ENCODE measurements at regions not wholly inside any gene's neighbourhood (a gene's known extent, or its start where the extent isn't known, plus 50 kb on each side); places are given as distances from the start of the nearest gene placed in this dataset.

GRCh38 chr3:35523838-35524237 is 115.5 kb upstream of the ARPP21 start:
- Histone ChIP-seq H3K4me1 (ENCODE audit: insufficient read depth) (no peaks in the 10 kb centered on the region; the same call in 1 of the 2 replicates), H3K27me3 (ENCODE audit: insufficient read depth) (no peaks in the 10 kb centered on the region), H3K9me2 (ENCODE audit: insufficient read depth) (no peaks in the 10 kb centered on the region), H3K36me3 (ENCODE audit: insufficient read depth) (no peaks in the 10 kb centered on the region), H4K20me1 (replicated peaks; ENCODE audit: insufficient read depth) (no peaks in the 10 kb centered on the region), H2AFZ (no peak overlapping the region), H3F3A (replicated peaks; ENCODE audit: low read depth) (no peaks in the 10 kb centered on the region), H3K4me3 (no peak overlapping the region), H3K79me2 (replicated peaks; ENCODE audit: insufficient read depth) (no peaks in the 10 kb centered on the region), H3K27ac (ENCODE audit: low read depth) (no peak overlapping the region), H3K4me2 (no peak overlapping the region)
- no peaks in the 10 kb centered on the region for H3K36me3 Mint-ChIP-seq (ENCODE audit: low read depth)
- no peaks in the 10 kb centered on the region for H3K9me3 Mint-ChIP-seq
- ATAC-seq (no peak), DNase-seq (ENCODE audit: low spot score) (no peak)
- H3K27me3 Mint-ChIP-seq (ENCODE audit: insufficient read depth, low read depth, poor library complexity), result no peaks in the 10 kb centered on the region
- TF ChIP-seq ZNF114 (CRISPR knock-in tag; IDR thresholded peaks at IDR 0.05) (no peak), JUNB (IDR thresholded peaks at IDR 0.05; ENCODE audit: unreplicated experiment) (no peak)
- no peak overlapping the region for H3K27ac Mint-ChIP-seq
- H3K4me1 Mint-ChIP-seq, result peaks cover 5% of the 10 kb centered on the region; the same call in 2 of the 3 replicates
- H3K4me3 Mint-ChIP-seq, result no peak overlapping the region

GRCh38 chr3:35524856-35525255 is 114.5 kb upstream of the ARPP21 start:
- H3K4me1 ChIP-seq (ENCODE audit: insufficient read depth), result no peaks in the 10 kb centered on the region; the same call in 1 of the 2 replicates
- H3K36me3 ChIP-seq (ENCODE audit: insufficient read depth), result no peaks in the 10 kb centered on the region
- H3K27me3 ChIP-seq (ENCODE audit: insufficient read depth), result no peaks in the 10 kb centered on the region
- H3K4me3 Mint-ChIP-seq, result no peak overlapping the region
- peaks cover 5% of the 10 kb centered on the region; the same call in 2 of the 3 replicates for H3K4me1 Mint-ChIP-seq
- H2AFZ ChIP-seq, result no peak overlapping the region
- no peak for ATAC-seq
- H3F3A ChIP-seq (replicated peaks; ENCODE audit: low read depth), result no peaks in the 10 kb centered on the region
- DNase-seq (ENCODE audit: low spot score), result peak; percentile 36
- no peak overlapping the region for H3K27ac Mint-ChIP-seq
- no peak overlapping the region for H3K4me3 ChIP-seq
- H3K27ac ChIP-seq (ENCODE audit: low read depth), result no peak overlapping the region
- H3K4me2 ChIP-seq, result no peak overlapping the region
- H3K27me3 Mint-ChIP-seq (ENCODE audit: insufficient read depth, low read depth, poor library complexity), result no peaks in the 10 kb centered on the region
- H3K9me3 Mint-ChIP-seq, result no peaks in the 10 kb centered on the region
- H3K36me3 Mint-ChIP-seq (ENCODE audit: low read depth), result no peaks in the 10 kb centered on the region
- H3K79me2 ChIP-seq (replicated peaks; ENCODE audit: insufficient read depth), result no peaks in the 10 kb centered on the region
- H4K20me1 ChIP-seq (replicated peaks; ENCODE audit: insufficient read depth), result no peaks in the 10 kb centered on the region
- H3K9me2 ChIP-seq (ENCODE audit: insufficient read depth), result no peaks in the 10 kb centered on the region
- no peak for TF ChIP-seq NANOG (IDR thresholded peaks at IDR 0.05; ENCODE audit: borderline replicate concordance)
- TF ChIP-seq ETS1 (IDR thresholded peaks at IDR 0.05), result no peak
- TF ChIP-seq JUNB (IDR thresholded peaks at IDR 0.05; ENCODE audit: unreplicated experiment), result no peak

GRCh38 chr3:35528728-35529127 is 110.6 kb upstream of the ARPP21 start:
- Mint-ChIP-seq H3K27me3 (ENCODE audit: insufficient read depth, low read depth, poor library complexity) (no peaks in the 10 kb centered on the region), H3K36me3 (ENCODE audit: low read depth) (no peaks in the 10 kb centered on the region), H3K4me1 (peaks cover 7% of the 10 kb centered on the region; the same call in 2 of the 3 replicates), H3K4me3 (no peak overlapping the region), H3K27ac (no peak overlapping the region), H3K9me3 (no peaks in the 10 kb centered on the region)
- H3K4me1 ChIP-seq (ENCODE audit: insufficient read depth), result no peaks in the 10 kb centered on the region
- no peaks in the 10 kb centered on the region for H3K9me2 ChIP-seq (ENCODE audit: insufficient read depth)
- DNase-seq (ENCODE audit: low spot score), result no peak
- H3K36me3 ChIP-seq (ENCODE audit: insufficient read depth), result no peaks in the 10 kb centered on the region
- no peaks in the 10 kb centered on the region for H3K79me2 ChIP-seq (replicated peaks; ENCODE audit: insufficient read depth)
- no peak for ATAC-seq
- no peak overlapping the region for H3K4me2 ChIP-seq
- H3K27ac ChIP-seq (ENCODE audit: low read depth), result no peak overlapping the region
- H2AFZ ChIP-seq, result peak overlapping the region; percentile 11; the same call in 1 of the 2 replicates
- no peak overlapping the region for H3K4me3 ChIP-seq
- no peaks in the 10 kb centered on the region for H4K20me1 ChIP-seq (replicated peaks; ENCODE audit: insufficient read depth)
- H3F3A ChIP-seq (replicated peaks; ENCODE audit: low read depth), result no peaks in the 10 kb centered on the region
- no peaks in the 10 kb centered on the region for H3K27me3 ChIP-seq (ENCODE audit: insufficient read depth)
- TF ChIP-seq EZH2 (IDR thresholded peaks at IDR 0.05; ENCODE audit: low read depth, unreplicated experiment) (no peak), CTCF (conservative IDR thresholded peaks at IDR 0.05; ENCODE audit: low read depth in 2 of 2) (no peak), CREB1 (CRISPR knock-in tag; IDR thresholded peaks at IDR 0.05; ENCODE audit: low read depth) (no peak), STAT1 (IDR thresholded peaks at IDR 0.05; ENCODE audit: unreplicated experiment) (no peak), ZNF114 (CRISPR knock-in tag; IDR thresholded peaks at IDR 0.05) (no peak), ZNF331 (CRISPR knock-in tag; IDR thresholded peaks at IDR 0.05; ENCODE audit: low read depth) (no peak), NANOG (IDR thresholded peaks at IDR 0.05; ENCODE audit: borderline replicate concordance) (no peak), JUNB (IDR thresholded peaks at IDR 0.05; ENCODE audit: unreplicated experiment) (no peak), REST (IDR thresholded peaks at IDR 0.05; ENCODE audit: unreplicated experiment) (no peak)

Measured in GM23338 (cell line).